K562 (cell line): ENCODE measurements at regions not wholly inside any gene's neighbourhood (a gene's known extent, or its start where the extent isn't known, plus 50 kb on each side); places are given as distances from the start of the nearest gene placed in this dataset.

ENCODE experiments used
- ATAC-seq: fragments of 200-7000 bp; cut with Tn5 transposase; 3 replicates; pipeline ENCODE4 v1.9.1; 2020; ENCODE audit warnings: moderate library complexity
- BruUV-seq: library from RNA; stranded (reverse); fragments of 400-500 nt; replicated peaks from 2 replicates; lab custom pipeline; 2021; lab: Mats Ljungman, UMichigan
- CTCF ChIA-PET: fragments of 300-600 bp; formaldehyde crosslinking; extraction: SDS; loops from one replicate; lab custom pipeline; 2021; ENCODE audit warnings: low intra/inter-chr PET ratio; lab: Yijun Ruan, JAX
- POLR2A ChIA-PET: fragments of 300-600, 350-650 bp; sonication (Branson Sonifier 250); formaldehyde crosslinking; extraction: SDS; loops from one replicate; lab custom pipeline; 2021; ENCODE audit warnings: antibody characterized with exemption, inconsistent platforms; lab: Yijun Ruan, JAX
- DNase-seq, 4 experiments: peaks; one replicate each; pipeline versions ENCODE4 v3.0.0 to v3.0.0-alpha.2; 2011 to 2018; ENCODE audit warnings: low spot score in 3 of 4, mixed read lengths in 3 of 4; ENCODE audit errors: extremely low read depth in 1 of 4
- FAIRE-seq: peaks from 2 replicates; lab custom pipeline; 2011; peaks lifted over from hg19 to GRCh38; lab: Jason Lieb, UNC
- H2AFZ ChIP-seq: 2 replicates; pipeline ENCODE4 v1.6.0; 2011; ENCODE audit warnings: low read depth, low read length, control low read depth, inconsistent platforms
- H3K27ac ChIP-seq: fragments of 200-600 bp; 3 replicates; pipeline ENCODE4 v1.8.0; 2011; ENCODE audit warnings: low read depth, mild to moderate bottlenecking, control low read depth, inconsistent platforms, low read length, moderate library complexity, mixed read lengths; ENCODE audit errors: extremely low read depth
- H3K27me3 ChIP-seq, 2 experiments: fragments of 300-600 bp in 1 of 2; 2 replicates in 1 of 2; 3 replicates in 1 of 2; pipeline versions ENCODE4 v1.6.0 to v1.8.0; 2011; ENCODE audit warnings: inconsistent platforms in 2 of 2, low read length in 2 of 2, mild to moderate bottlenecking in 1 of 2, mixed read lengths in 1 of 2, moderate library complexity in 1 of 2; ENCODE audit not compliant: control insufficient read depth in 2 of 2, insufficient read depth in 2 of 2
- H3K36me3 ChIP-seq: fragments of 300-600 bp; 3 replicates; pipeline ENCODE4 v1.8.0; 2011; ENCODE audit warnings: mild to moderate bottlenecking, low read length, inconsistent platforms; ENCODE audit not compliant: control insufficient read depth, insufficient read depth
- H3K4me1 ChIP-seq, 2 experiments: fragments of 200-600 bp in 1 of 2; replicated peaks in 1 of 2; 2 replicates in 1 of 2; 3 replicates in 1 of 2; pipeline versions ENCODE4 v1.5.1 to v1.8.0; 2011; ENCODE audit warnings: inconsistent platforms in 2 of 2, low read length in 2 of 2, mild to moderate bottlenecking in 1 of 2, mixed read lengths in 1 of 2, moderate library complexity in 1 of 2; ENCODE audit not compliant: control insufficient read depth in 2 of 2, insufficient read depth in 2 of 2
- H3K4me2 ChIP-seq: 2 replicates; pipeline ENCODE4 v1.6.1; 2011; ENCODE audit warnings: low read length, control low read depth, inconsistent platforms, mixed read lengths; ENCODE audit not compliant: insufficient read depth
- H3K4me3 ChIP-seq: fragments of 200-600 bp; sonication (generic), shearing (Covaris generic); 2 replicates; pipeline ENCODE4 v1.5.1; 2016; ENCODE audit warnings: control low read depth, inconsistent platforms
- H3K79me2 ChIP-seq: fragments of 200-600 bp; 3 replicates; pipeline ENCODE4 v1.8.0; 2011; ENCODE audit warnings: low read length, inconsistent platforms; ENCODE audit not compliant: control insufficient read depth, insufficient read depth
- H3K9ac ChIP-seq, 2 experiments: 2 replicates each; pipeline versions ENCODE4 v1.6.0 to v1.6.1; 2011; ENCODE audit warnings: low read depth in 2 of 2, low read length in 2 of 2, control low read depth in 1 of 2, inconsistent platforms in 1 of 2, mild to moderate bottlenecking in 1 of 2, mixed read lengths in 1 of 2; ENCODE audit not compliant: insufficient read depth in 1 of 2
- H3K9me1 ChIP-seq: one replicate; pipeline ENCODE4 v1.6.0; 2011; ENCODE audit warnings: inconsistent platforms, mild to moderate bottlenecking, low read length, moderate library complexity; ENCODE audit not compliant: control insufficient read depth, insufficient read depth
- H3K9me3 ChIP-seq: replicated peaks from 2 replicates; pipeline ENCODE4 v1.5.1; 2011; ENCODE audit warnings: low read depth, low read length, inconsistent platforms; ENCODE audit not compliant: control insufficient read depth, insufficient read depth
- H4K20me1 ChIP-seq: replicated peaks from 2 replicates; pipeline ENCODE4 v1.6.1; 2011; ENCODE audit warnings: low read length, inconsistent platforms, mixed read lengths; ENCODE audit not compliant: control insufficient read depth, insufficient read depth
- DPF2 ChIP-seq: fragments of 450-650 bp; IDR thresholded peaks from 2 replicates; pipeline ENCODE4 v1.6.1; 2016
- FOXK1 ChIP-seq: sonication (generic); formaldehyde crosslinking; IDR thresholded peaks from 2 replicates; pipeline ENCODE4 v1.8.0; 2022; ENCODE audit warnings: missing genetic modification reagents, mild to moderate bottlenecking, borderline replicate concordance
- JUN ChIP-seq, 2 experiments: sonication (generic) in 1 of 2; formaldehyde crosslinking in 1 of 2; IDR thresholded peaks; 2 replicates each; pipeline versions ENCODE4 v1.6.1 to v1.8.0; 2012 to 2022; ENCODE audit warnings: borderline replicate concordance in 2 of 2, mild to moderate bottlenecking in 2 of 2, improper control_type of control experiment in 1 of 2, low read depth in 1 of 2, low read length in 1 of 2, missing genetic modification reagents in 1 of 2
- MCM5 ChIP-seq: fragments of 450-650 bp; IDR thresholded peaks from 2 replicates; pipeline ENCODE4 v1.6.1; 2016; ENCODE audit warnings: low read depth
- PCBP1 ChIP-seq: fragments of 200-400 bp; formaldehyde crosslinking; IDR thresholded peaks from 2 replicates; pipeline ENCODE4 v1.6.1; 2018; ENCODE audit warnings: mild to moderate bottlenecking, low read depth, low read length; ENCODE audit not compliant: poor library complexity, severe bottlenecking
- PTRF ChIP-seq: fragments of 450-650 bp; IDR thresholded peaks from 2 replicates; pipeline ENCODE4 v1.6.1; 2016; ENCODE audit warnings: mild to moderate bottlenecking, missing genetic modification characterization, missing compliant biosample characterization
- SIN3A ChIP-seq, 2 experiments: fragments of 150-350 bp in 1 of 2; IDR thresholded peaks; 2 replicates each; pipeline ENCODE4 v1.6.1; 2011 to 2016; ENCODE audit warnings: borderline replicate concordance in 2 of 2, low read depth in 2 of 2, low read length in 2 of 2, mild to moderate bottlenecking in 2 of 2, moderate library complexity in 2 of 2; ENCODE audit not compliant: control insufficient read depth in 1 of 2
- SMARCA4 ChIP-seq: fragments of 450-650 bp; IDR thresholded peaks from 2 replicates; pipeline ENCODE4 v1.6.1; 2016
- SMARCA5 ChIP-seq: fragments of 450-650 bp; IDR thresholded peaks from 2 replicates; pipeline ENCODE4 v1.6.1; 2016
- SMARCE1 ChIP-seq: fragments of 450-650 bp; IDR thresholded peaks from 2 replicates; pipeline ENCODE4 v1.7.1; 2016; ENCODE audit warnings: mild to moderate bottlenecking
- TAF1 ChIP-seq: IDR thresholded peaks from 2 replicates; pipeline ENCODE4 v1.6.1; 2011; ENCODE audit warnings: mild to moderate bottlenecking, low read length, moderate library complexity; ENCODE audit not compliant: insufficient read depth, control insufficient read depth, severe bottlenecking; ENCODE audit errors: extremely low read depth
- WGBS: fragments of 100-300 bp; shearing (Covaris generic); methylation state at CpG from one replicate; pipeline ENCODE4 v1.1.6; 2016; ENCODE audit warnings: low coverage, mixed read lengths; ENCODE audit not compliant: insufficient coverage; ENCODE audit errors: missing lambda C conversion rate; 5-methylcytosine and 5-hydroxymethylcytosine counted together
- in situ Hi-C: fragments of 300-500 bp; cut with MboI; formaldehyde crosslinking; loops from 4 replicates; pipeline ENCODE4 v1.15.0; 2018; ENCODE audit warnings: inconsistent platforms, mixed read lengths
- intact Hi-C: fragments of 100-400 bp; cut with micrococcal nuclease; formaldehyde crosslinking; loops from 2 replicates; pipeline ENCODE4 v1.14.2; 2022
- TF ChIP-seq, protein P1 (sequence below): fragments of 250-450 bp; sonication (Bioruptor Pico); IDR thresholded peaks from 2 replicates; pipeline ENCODE4 v1.8.0; 2022; ENCODE audit warnings: inconsistent platforms
- TF ChIP-seq, protein P2 (sequence below): fragments of 450-650 bp; IDR thresholded peaks from 2 replicates; pipeline ENCODE4 v1.6.1; 2018; ENCODE audit not compliant: partially characterized antibody

DNA sequence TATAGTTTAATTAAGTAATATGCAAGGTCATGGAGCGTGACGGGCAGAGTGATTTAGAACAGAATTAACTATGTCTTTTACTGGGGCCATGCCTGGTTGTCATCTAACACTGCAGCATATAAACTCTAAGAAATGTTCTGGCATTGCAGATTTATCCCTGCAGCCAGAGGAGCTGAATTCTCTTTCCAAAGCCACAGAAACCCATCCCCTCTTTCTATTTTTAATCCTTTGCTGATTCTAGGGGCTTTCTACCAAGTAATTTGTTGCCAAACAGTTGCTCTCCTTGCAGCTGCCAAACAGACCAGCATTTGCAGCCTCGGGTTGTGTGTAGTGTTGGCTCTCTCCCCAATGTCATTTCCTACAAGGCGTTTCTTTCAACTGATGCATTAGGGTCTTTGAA is 243.2 kb upstream of the MON1B start (continued):
- TF ChIP-seq, protein P1, sequence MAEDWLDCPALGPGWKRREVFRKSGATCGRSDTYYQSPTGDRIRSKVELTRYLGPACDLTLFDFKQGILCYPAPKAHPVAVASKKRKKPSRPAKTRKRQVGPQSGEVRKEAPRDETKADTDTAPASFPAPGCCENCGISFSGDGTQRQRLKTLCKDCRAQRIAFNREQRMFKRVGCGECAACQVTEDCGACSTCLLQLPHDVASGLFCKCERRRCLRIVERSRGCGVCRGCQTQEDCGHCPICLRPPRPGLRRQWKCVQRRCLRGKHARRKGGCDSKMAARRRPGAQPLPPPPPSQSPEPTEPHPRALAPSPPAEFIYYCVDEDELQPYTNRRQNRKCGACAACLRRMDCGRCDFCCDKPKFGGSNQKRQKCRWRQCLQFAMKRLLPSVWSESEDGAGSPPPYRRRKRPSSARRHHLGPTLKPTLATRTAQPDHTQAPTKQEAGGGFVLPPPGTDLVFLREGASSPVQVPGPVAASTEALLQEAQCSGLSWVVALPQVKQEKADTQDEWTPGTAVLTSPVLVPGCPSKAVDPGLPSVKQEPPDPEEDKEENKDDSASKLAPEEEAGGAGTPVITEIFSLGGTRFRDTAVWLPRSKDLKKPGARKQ (CRISPR knock-in tag) = no peak
- TF ChIP-seq JUN (IDR thresholded peaks at IDR 0.05; ENCODE audit: borderline replicate concordance, low read depth, low read length) (no peak), JUN (CRISPR knock-in tag; IDR thresholded peaks at IDR 0.05; ENCODE audit: borderline replicate concordance) (no peak), MCM5 (no peak), SMARCE1 (no peak), SMARCA5 (no peak)

DNA sequence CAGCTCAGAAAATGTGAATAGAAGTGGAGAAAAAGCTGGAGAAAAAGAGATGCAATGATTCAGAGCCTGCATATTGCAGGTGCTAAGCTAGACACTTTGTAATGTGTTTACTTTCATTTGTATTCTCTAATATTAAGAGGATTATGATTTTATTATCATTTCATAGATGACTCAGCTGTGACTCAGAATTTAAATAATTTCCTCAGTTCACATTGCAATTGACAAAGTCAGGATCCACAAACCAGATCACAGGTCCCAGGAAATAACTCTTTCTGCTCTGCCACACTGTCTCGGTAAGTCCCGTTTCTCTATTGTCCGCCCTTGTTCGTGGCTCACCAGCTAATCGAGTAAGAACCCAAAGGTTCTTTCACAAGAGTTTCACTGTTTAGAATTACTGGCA is 235.4 kb upstream of the MON1B start:
- H3K27me3 ChIP-seq = no peaks in the 10 kb centered on the region
- H3K9me3 ChIP-seq = no peaks in the 10 kb centered on the region
- WGBS = under 1% methylated on average over 5 of the region's 5 CpGs
- POLR2A ChIA-PET = interaction anchor here (0.6 to 0.8 kb wide), 2 partner anchors 13 to 15 kb away, joined by 3 to 4 read pairs; no protein-coding TSS in a partner anchor
- intact Hi-C loops (no loop called here), in situ Hi-C loops (no loop called here)
- H2AFZ ChIP-seq = no peak overlapping the region
- no peaks in the 10 kb centered on the region for H4K20me1 ChIP-seq
- no peak overlapping the region for H3K4me3 ChIP-seq
- no peak overlapping the region for H3K9ac ChIP-seq
- FAIRE-seq (no peak), DNase-seq (no peak), ATAC-seq (no peak)
- no peak overlapping the region for H3K27ac ChIP-seq
- CTCF ChIA-PET = no interaction called here
- BruUV-seq = no TSS peak
- no peaks in the 10 kb centered on the region for H3K9me1 ChIP-seq
- H3K4me2 ChIP-seq = no peak overlapping the region
- H3K36me3 ChIP-seq = no peaks in the 10 kb centered on the region
- no peaks in the 10 kb centered on the region for H3K4me1 ChIP-seq
- no peaks in the 10 kb centered on the region for H3K79me2 ChIP-seq
- TF ChIP-seq DPF2 = no peak
- no peak for TF ChIP-seq PCBP1
- no peak for TF ChIP-seq PTRF (tag)
- no peak for TF ChIP-seq SIN3A (IDR thresholded peaks at IDR 0.05; ENCODE audit: borderline replicate concordance in 2 of 2, control insufficient read depth in 1 of 2, low read depth in 2 of 2, low read length in 2 of 2)
- TF ChIP-seq FOXK1 (CRISPR knock-in tag) = no peak
- TF ChIP-seq SMARCA4 = no peak
- TF ChIP-seq TAF1 = no peak
- TF ChIP-seq, protein P2, sequence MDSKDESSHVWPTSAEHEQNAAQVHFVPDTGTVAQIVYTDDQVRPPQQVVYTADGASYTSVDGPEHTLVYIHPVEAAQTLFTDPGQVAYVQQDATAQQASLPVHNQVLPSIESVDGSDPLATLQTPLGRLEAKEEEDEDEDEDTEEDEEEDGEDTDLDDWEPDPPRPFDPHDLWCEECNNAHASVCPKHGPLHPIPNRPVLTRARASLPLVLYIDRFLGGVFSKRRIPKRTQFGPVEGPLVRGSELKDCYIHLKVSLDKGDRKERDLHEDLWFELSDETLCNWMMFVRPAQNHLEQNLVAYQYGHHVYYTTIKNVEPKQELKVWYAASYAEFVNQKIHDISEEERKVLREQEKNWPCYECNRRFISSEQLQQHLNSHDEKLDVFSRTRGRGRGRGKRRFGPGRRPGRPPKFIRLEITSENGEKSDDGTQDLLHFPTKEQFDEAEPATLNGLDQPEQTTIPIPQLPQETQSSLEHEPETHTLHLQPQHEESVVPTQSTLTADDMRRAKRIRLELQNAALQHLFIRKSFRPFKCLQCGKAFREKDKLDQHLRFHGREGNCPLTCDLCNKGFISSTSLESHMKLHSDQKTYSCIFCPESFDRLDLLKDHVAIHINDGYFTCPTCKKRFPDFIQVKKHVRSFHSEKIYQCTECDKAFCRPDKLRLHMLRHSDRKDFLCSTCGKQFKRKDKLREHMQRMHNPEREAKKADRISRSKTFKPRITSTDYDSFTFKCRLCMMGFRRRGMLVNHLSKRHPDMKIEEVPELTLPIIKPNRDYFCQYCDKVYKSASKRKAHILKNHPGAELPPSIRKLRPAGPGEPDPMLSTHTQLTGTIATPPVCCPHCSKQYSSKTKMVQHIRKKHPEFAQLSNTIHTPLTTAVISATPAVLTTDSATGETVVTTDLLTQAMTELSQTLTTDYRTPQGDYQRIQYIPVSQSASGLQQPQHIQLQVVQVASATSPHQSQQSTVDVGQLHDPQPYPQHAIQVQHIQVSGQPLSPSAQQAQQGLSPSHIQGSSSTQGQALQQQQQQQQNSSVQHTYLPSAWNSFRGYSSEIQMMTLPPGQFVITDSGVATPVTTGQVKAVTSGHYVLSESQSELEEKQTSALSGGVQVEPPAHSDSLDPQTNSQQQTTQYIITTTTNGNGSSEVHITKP = no peak
